ENCODE measurements at regions not wholly inside any gene's neighbourhood (a gene's known extent, or its start where the extent isn't known, plus 50 kb on each side); places are given as distances from the start of the nearest gene placed in this dataset.

DNA sequence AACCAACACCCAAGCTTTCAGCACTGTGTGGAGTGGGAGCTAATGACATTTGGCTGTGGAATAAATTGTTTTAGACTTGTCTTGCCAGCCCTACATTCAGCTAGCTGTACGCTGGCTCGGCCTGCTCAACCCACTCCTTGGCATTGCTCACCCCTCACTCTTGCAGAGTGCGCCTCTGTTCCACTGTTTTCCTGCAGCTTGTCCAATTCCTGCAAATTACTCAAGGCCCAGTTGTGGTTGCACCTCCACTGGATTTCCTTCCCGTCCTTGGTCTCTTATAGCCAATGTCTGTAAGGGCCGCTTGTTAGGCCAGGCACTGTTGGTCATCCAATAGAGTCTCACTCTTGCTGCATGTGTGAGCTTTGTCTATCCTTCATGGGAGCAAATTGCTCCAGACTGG, 55.5 kb upstream of the ADRA1D start:
- TF ChIP-seq CTCF (IDR thresholded peaks at IDR 0.05) (no peak), IRF3 (IDR thresholded peaks at IDR 0.05; ENCODE audit: low read depth, low read length) (no peak), MAX (IDR thresholded peaks at IDR 0.05; ENCODE audit: low read depth) (no peak), POLR2AphosphoS5 (IDR thresholded peaks at IDR 0.05; ENCODE audit: low read depth, low read length) (no peak), USF1 (IDR thresholded peaks at IDR 0.05; ENCODE audit: borderline replicate concordance, low read depth) (no peak), FOXM1 (IDR thresholded peaks at IDR 0.05; ENCODE audit: low read depth) (no peak), NRF1 (IDR thresholded peaks at IDR 0.05; ENCODE audit: low read depth, low read length) (no peak), CHD2 (IDR thresholded peaks at IDR 0.05; ENCODE audit: low read length, partially characterized antibody) (no peak), FOXJ3 (CRISPR knock-in tag; IDR thresholded peaks at IDR 0.05) (no peak)
- TF ChIP-seq, protein P1, sequence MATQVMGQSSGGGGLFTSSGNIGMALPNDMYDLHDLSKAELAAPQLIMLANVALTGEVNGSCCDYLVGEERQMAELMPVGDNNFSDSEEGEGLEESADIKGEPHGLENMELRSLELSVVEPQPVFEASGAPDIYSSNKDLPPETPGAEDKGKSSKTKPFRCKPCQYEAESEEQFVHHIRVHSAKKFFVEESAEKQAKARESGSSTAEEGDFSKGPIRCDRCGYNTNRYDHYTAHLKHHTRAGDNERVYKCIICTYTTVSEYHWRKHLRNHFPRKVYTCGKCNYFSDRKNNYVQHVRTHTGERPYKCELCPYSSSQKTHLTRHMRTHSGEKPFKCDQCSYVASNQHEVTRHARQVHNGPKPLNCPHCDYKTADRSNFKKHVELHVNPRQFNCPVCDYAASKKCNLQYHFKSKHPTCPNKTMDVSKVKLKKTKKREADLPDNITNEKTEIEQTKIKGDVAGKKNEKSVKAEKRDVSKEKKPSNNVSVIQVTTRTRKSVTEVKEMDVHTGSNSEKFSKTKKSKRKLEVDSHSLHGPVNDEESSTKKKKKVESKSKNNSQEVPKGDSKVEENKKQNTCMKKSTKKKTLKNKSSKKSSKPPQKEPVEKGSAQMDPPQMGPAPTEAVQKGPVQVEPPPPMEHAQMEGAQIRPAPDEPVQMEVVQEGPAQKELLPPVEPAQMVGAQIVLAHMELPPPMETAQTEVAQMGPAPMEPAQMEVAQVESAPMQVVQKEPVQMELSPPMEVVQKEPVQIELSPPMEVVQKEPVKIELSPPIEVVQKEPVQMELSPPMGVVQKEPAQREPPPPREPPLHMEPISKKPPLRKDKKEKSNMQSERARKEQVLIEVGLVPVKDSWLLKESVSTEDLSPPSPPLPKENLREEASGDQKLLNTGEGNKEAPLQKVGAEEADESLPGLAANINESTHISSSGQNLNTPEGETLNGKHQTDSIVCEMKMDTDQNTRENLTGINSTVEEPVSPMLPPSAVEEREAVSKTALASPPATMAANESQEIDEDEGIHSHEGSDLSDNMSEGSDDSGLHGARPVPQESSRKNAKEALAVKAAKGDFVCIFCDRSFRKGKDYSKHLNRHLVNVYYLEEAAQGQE (IDR thresholded peaks at IDR 0.05; ENCODE audit: low read depth, low read length), result no peak

All from SK-N-SH (cell line).